ENCODE measurements at regions not wholly inside any gene's neighbourhood (a gene's known extent, or its start where the extent isn't known, plus 50 kb on each side); places are given as distances from the start of the nearest gene placed in this dataset.
"Not testable (repeated sequence)": the region's sequence is repeated elsewhere in the genome, so short reads cannot be mapped to it uniquely, and the experiment has no call there.

- H3K4me3 ChIP-seq = no peak overlapping the region
- DNase-seq (peak in 2 of 3 donors; percentile 36 to 62), ATAC-seq (peak; percentile 25)
- H3K9me3 ChIP-seq = no peaks in the 10 kb centered on the region
- TF ChIP-seq CTCF (IDR thresholded peaks at IDR 0.05) = no peak
- no peaks in the 10 kb centered on the region for H3K4me1 ChIP-seq (ENCODE audit: low read depth)
- intact Hi-C loops (cut with DNase I, micrococcal nuclease) = no loop called here
- no peaks in the 10 kb centered on the region for H3K36me3 ChIP-seq (ENCODE audit: low read depth)
These were observed 1123.3 kb upstream of the ACVR2A start for GRCh38 chr2:146721486-146721885.

- no peak for DNase-seq
- ATAC-seq = no peak
- no peaks in the 10 kb centered on the region for H3K9me3 ChIP-seq
- intact Hi-C loops (cut with DNase I, micrococcal nuclease) = no loop called here
- H3K4me3 ChIP-seq = no peak overlapping the region
- H3K4me1 ChIP-seq (ENCODE audit: low read depth) = no peaks in the 10 kb centered on the region
- no peaks in the 10 kb centered on the region for H3K36me3 ChIP-seq (ENCODE audit: low read depth)
- TF ChIP-seq CTCF (IDR thresholded peaks at IDR 0.05) = no peak
These were observed 1124.7 kb upstream of the ACVR2A start for GRCh38 chr2:146720170-146720569.

- Histone ChIP-seq H3K36me3 (ENCODE audit: low read depth) (no peaks in the 10 kb centered on the region), H3K4me3 (no peak overlapping the region), H3K9me3 (no peaks in the 10 kb centered on the region), H3K4me1 (ENCODE audit: low read depth) (no peaks in the 10 kb centered on the region)
- no peak for ATAC-seq
- intact Hi-C loops (cut with DNase I, micrococcal nuclease) = no loop called here
- no peak for TF ChIP-seq CTCF (IDR thresholded peaks at IDR 0.05)
- no peak for DNase-seq
These were observed 1128.2 kb upstream of the ACVR2A start for GRCh38 chr2:146716591-146716990.

- DNase-seq = no peak
- H3K9me3 ChIP-seq = no peaks in the 10 kb centered on the region
- no peaks in the 10 kb centered on the region for H3K4me1 ChIP-seq (ENCODE audit: low read depth)
- no peak overlapping the region for H3K4me3 ChIP-seq
- ATAC-seq = peak; percentile 57
- no peak for TF ChIP-seq CTCF (IDR thresholded peaks at IDR 0.05)
- intact Hi-C loops (cut with DNase I, micrococcal nuclease) = no loop called here
- H3K36me3 ChIP-seq (ENCODE audit: low read depth) = no peaks in the 10 kb centered on the region
These were observed 1135.8 kb upstream of the ACVR2A start for GRCh38 chr2:146709004-146709403.

GRCh38 chr2:146701183-146701582 lies 1143.6 kb upstream of the ACVR2A start:
- TF ChIP-seq CTCF (IDR thresholded peaks at IDR 0.05) = no peak
- H3K4me1 ChIP-seq (ENCODE audit: low read depth) = no peaks in the 10 kb centered on the region
- no peak for DNase-seq
- H3K36me3 ChIP-seq (ENCODE audit: low read depth) = no peaks in the 10 kb centered on the region
- no peak for ATAC-seq
- intact Hi-C loops (cut with DNase I, micrococcal nuclease) = no loop called here
- H3K4me3 ChIP-seq = no peak overlapping the region
- H3K9me3 ChIP-seq = peaks cover 7% of the 10 kb centered on the region

GRCh38 chr2:146697307-146697706 lies 1147.5 kb upstream of the ACVR2A start:
- H3K4me1 ChIP-seq (ENCODE audit: low read depth) = no peaks in the 10 kb centered on the region
- no peak overlapping the region for H3K4me3 ChIP-seq
- H3K9me3 ChIP-seq = no peaks in the 10 kb centered on the region
- ATAC-seq (no peak), DNase-seq (no peak)
- TF ChIP-seq CTCF (IDR thresholded peaks at IDR 0.05) = no peak
- intact Hi-C loops (cut with DNase I, micrococcal nuclease) = no loop called here
- H3K36me3 ChIP-seq (ENCODE audit: low read depth) = no peaks in the 10 kb centered on the region

- intact Hi-C loops (cut with DNase I, micrococcal nuclease) = not testable (repeated sequence)
These were observed 1148.0 kb upstream of the ACVR2A start for GRCh38 chr2:146696787-146697186.

More at GRCh38 chr2:146696787-146697186, 1148.0 kb upstream of the ACVR2A start:
- ATAC-seq; H3K4me1 ChIP-seq (ENCODE audit: low read depth); H3K9me3 ChIP-seq; H3K4me3 ChIP-seq; H3K36me3 ChIP-seq (ENCODE audit: low read depth); DNase-seq: not testable (repeated sequence)

Measured in mucosa of descending colon (tissue), 3 donors.